ENCODE measurements at regions not wholly inside any gene's neighbourhood (a gene's known extent, or its start where the extent isn't known, plus 50 kb on each side); places are given as distances from the start of the nearest gene placed in this dataset.

GRCh38 chr6:106832766-106833510 lies 141.6 kb downstream of the CD24 start:
- TF ChIP-seq, protein P1, sequence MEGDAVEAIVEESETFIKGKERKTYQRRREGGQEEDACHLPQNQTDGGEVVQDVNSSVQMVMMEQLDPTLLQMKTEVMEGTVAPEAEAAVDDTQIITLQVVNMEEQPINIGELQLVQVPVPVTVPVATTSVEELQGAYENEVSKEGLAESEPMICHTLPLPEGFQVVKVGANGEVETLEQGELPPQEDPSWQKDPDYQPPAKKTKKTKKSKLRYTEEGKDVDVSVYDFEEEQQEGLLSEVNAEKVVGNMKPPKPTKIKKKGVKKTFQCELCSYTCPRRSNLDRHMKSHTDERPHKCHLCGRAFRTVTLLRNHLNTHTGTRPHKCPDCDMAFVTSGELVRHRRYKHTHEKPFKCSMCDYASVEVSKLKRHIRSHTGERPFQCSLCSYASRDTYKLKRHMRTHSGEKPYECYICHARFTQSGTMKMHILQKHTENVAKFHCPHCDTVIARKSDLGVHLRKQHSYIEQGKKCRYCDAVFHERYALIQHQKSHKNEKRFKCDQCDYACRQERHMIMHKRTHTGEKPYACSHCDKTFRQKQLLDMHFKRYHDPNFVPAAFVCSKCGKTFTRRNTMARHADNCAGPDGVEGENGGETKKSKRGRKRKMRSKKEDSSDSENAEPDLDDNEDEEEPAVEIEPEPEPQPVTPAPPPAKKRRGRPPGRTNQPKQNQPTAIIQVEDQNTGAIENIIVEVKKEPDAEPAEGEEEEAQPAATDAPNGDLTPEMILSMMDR (IDR thresholded peaks at IDR 0.05; ENCODE audit: low read depth, low read length, missing control alignments): no peak
- no peak overlapping the region for H3K4me3 ChIP-seq (replicated peaks; ENCODE audit: low read depth, low read length)
- no peak for DNase-seq (ENCODE audit: extremely low read depth, low read depth)

DNA sequence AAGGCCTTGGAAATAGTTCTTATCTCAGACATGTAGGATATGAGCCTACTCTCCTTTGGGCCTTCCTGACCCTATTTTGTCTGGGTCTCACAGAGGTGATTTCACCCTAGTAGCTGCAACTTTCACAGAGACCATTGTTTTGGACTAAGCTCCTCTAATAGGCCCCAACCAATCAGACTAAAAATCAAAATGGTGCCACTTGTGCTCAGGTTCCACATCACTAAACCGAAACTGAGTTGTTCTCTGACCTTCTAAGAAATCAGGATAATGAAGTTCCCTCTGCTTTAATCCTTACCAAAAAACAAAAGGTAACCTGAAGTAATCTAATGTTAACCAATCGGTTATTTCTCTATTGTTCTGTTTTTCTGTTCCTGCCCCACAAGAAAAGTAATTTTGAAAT lies 143.6 kb downstream of the CD24 start:
- DNase-seq (ENCODE audit: extremely low read depth, low read depth): no peak
- TF ChIP-seq, protein P1 (IDR thresholded peaks at IDR 0.05; ENCODE audit: low read depth, low read length, missing control alignments): no peak
- H3K4me3 ChIP-seq (replicated peaks; ENCODE audit: low read depth, low read length): no peak overlapping the region

GRCh38 chr6:106829451-106829850 lies 145.1 kb downstream of the CD24 start:
- no peak overlapping the region for H3K4me3 ChIP-seq (replicated peaks; ENCODE audit: low read depth, low read length)
- DNase-seq (ENCODE audit: extremely low read depth, low read depth): no peak
- TF ChIP-seq, protein P1 (IDR thresholded peaks at IDR 0.05; ENCODE audit: low read depth, low read length, missing control alignments): no peak

DNA sequence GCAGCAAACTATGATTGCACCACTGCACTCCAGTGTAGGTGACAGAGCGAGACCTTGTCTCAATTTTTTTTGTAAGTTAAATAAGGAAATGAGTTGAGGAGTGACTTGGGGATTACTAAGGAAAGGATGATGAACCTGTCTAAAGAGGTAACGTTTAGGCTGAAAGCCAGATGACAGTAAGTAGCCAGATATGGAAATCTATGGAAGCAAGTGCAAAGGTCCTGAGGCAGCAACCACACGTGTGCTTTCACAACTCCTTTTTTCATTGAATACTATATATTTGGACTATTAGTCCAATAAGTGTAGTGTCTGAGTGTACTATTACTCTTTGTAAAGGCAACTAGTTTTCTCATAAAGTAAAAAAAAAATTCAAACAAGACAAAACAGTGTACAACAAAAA lies 147.4 kb downstream of the CD24 start:
- no peak for DNase-seq (ENCODE audit: extremely low read depth, low read depth)
- TF ChIP-seq, protein P1 (IDR thresholded peaks at IDR 0.05; ENCODE audit: low read depth, low read length, missing control alignments): no peak

GRCh38 chr6:106825156-106825555 lies 149.4 kb downstream of the CD24 start:
- TF ChIP-seq, protein P1 (IDR thresholded peaks at IDR 0.05; ENCODE audit: low read depth, low read length, missing control alignments): no peak
- DNase-seq (ENCODE audit: extremely low read depth, low read depth): no peak
- no peak overlapping the region for H3K4me3 ChIP-seq (replicated peaks; ENCODE audit: low read depth, low read length)

More for the DNA sequence above, 147.4 kb downstream of the CD24 start:
- no peak overlapping the region for H3K4me3 ChIP-seq (replicated peaks; ENCODE audit: low read depth, low read length)

DNA sequence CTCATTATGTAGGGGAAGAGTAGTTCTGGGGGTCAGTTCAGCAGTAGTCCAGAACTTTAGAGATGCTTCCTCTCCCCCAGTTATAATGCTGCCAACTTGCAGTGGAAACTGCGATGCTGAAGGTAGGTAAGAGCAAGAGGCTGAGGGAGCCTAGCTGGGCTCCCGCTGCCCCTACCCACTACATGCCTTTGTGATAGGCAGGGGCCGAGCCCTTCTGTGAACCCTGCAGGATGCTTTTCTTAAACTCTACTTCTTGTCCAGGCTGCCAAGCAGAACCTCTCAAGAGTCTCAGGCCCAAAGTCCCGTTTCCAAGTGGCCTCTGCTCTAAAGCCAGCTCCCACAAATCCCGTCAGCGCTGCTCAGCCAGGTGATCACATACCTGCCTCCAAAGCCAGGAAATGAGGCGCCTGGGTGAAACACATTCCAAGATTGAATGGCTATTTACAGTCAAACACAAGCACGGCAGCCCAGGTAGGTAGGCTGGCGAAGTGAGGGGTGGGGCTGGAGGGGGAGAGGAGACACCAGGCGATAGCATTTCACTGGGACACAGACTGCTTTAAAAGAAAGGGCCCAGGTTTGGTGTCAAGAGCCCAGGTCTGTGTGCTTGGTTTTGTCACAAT lies 150.7 kb downstream of the CD24 start:
- DNase-seq (ENCODE audit: extremely low read depth, low read depth): no peak
- no peak overlapping the region for H3K4me3 ChIP-seq (replicated peaks; ENCODE audit: low read depth, low read length)
- TF ChIP-seq, protein P1 (IDR thresholded peaks at IDR 0.05; ENCODE audit: low read depth, low read length, missing control alignments): no peak

All from HFF-Myc (cell line).